ENCODE measurements at regions not wholly inside any gene's neighbourhood (a gene's known extent, or its start where the extent isn't known, plus 50 kb on each side); places are given as distances from the start of the nearest gene placed in this dataset.

DNA sequence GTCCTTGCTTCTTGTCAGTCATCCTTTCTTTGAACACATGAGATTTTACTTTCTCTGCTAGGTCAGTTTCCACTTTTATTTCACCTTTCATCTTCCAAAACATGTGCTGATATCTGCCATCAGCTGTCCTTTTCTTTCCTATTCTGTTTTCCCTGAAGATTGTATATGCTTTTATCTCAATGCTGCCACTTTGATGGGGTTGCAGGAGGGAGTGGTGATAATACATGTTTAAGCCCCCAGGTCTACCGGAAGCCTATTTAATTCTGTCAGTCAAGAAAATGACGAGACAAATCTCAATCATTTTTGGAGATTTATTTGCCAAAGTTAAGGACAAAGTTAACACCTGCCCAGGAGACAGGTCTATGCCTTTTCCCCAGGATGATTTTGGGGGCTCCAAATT, 73.8 kb downstream of the MRPL32 start:
- TF ChIP-seq, protein P1, sequence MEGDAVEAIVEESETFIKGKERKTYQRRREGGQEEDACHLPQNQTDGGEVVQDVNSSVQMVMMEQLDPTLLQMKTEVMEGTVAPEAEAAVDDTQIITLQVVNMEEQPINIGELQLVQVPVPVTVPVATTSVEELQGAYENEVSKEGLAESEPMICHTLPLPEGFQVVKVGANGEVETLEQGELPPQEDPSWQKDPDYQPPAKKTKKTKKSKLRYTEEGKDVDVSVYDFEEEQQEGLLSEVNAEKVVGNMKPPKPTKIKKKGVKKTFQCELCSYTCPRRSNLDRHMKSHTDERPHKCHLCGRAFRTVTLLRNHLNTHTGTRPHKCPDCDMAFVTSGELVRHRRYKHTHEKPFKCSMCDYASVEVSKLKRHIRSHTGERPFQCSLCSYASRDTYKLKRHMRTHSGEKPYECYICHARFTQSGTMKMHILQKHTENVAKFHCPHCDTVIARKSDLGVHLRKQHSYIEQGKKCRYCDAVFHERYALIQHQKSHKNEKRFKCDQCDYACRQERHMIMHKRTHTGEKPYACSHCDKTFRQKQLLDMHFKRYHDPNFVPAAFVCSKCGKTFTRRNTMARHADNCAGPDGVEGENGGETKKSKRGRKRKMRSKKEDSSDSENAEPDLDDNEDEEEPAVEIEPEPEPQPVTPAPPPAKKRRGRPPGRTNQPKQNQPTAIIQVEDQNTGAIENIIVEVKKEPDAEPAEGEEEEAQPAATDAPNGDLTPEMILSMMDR (conservative IDR thresholded peaks at IDR 0.05; ENCODE audit: low read length), result no peak
- no peak overlapping the region for H3K4me3 ChIP-seq (ENCODE audit: low read length)
- no peak for DNase-seq (ENCODE audit: low read depth)

DNA sequence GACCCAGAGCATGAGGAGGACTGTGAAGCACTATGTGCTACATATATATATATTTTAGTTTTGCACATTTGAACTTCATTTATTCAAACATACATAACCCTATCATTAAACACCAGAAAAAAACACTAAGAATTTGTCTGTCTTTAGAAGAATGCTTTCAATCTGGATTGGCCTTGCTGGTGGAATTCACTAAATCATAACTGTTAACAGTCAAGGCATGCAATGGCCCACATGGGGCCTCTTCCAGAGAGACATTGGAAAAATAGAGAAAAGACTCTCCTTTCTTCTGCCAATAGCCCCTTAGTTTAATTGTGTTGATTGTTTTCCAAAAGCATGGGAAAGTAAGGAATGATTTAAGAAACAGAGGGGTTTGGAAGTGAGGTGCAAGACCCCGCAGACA, 77.9 kb downstream of the MRPL32 start:
- no peak overlapping the region for H3K4me3 ChIP-seq (ENCODE audit: low read length)
- TF ChIP-seq, protein P1 (conservative IDR thresholded peaks at IDR 0.05; ENCODE audit: low read length), result no peak
- no peak for DNase-seq (ENCODE audit: low read depth)

DNA sequence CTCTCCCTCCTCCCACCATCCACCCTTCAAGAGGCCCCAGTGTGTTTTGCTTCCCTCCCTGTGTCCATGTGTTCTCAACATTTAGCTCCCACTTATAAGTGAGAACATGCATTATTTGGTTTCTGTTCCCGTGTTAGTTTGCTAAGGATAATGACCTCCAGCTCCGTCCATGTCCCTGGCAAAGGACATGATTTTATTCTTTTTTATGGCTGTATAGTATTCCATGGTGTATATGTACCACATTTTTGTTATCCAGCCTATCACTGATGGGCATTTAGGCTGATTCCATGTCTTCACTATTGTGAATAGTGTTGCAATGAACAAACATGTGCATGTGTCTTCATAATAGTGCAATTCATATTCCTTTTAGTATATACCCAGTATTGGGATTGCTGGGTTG, 79.7 kb downstream of the MRPL32 start:
- TF ChIP-seq, protein P1 (conservative IDR thresholded peaks at IDR 0.05; ENCODE audit: low read length), result no peak
- DNase-seq (ENCODE audit: low read depth), result no peak
- H3K4me3 ChIP-seq (ENCODE audit: low read length), result no peak overlapping the region

DNA sequence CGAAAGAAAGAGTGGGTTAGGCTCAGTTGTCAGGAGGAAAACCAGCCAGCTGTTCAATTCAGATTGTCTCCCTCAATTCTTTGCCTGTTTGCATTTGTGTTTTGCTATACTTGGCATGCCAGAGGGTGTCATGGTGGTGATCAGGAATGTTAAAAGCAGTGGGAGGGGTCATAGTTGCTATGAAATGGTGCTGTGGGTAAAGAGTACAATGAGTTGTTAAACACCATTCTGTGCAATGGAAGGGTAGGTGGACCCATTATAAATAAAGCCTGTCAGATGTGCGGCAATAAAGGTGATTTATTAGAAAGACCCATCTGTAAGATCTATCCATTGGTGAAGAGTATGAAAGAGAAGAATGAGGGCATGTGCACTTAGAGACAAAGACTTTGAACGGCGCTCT, 82.2 kb downstream of the MRPL32 start:
- DNase-seq (ENCODE audit: low read depth), result no peak
- H3K4me3 ChIP-seq (ENCODE audit: low read length), result no peak overlapping the region
- TF ChIP-seq, protein P1 (conservative IDR thresholded peaks at IDR 0.05; ENCODE audit: low read length), result no peak

DNA sequence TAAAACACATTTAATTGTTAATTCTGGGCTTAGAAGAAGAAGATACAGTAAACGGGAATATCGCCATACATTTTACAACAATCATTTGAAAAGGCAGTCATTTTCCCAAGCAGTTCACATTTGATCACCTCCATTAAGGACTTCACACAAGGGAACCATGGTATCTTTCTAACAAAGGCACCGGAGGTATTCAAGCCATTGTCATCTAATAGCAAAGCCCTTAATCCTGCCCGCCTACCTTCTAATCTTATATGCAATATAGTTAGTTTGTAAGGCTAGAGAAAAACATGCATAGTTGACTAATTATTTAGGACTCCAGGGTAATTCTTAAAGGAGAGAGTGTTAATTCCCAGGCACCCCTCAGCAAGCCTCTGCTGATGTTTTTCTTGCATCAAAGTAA, 83.1 kb downstream of the MRPL32 start:
- TF ChIP-seq, protein P1 (conservative IDR thresholded peaks at IDR 0.05; ENCODE audit: low read length), result no peak
- no peak for DNase-seq (ENCODE audit: low read depth)
- H3K4me3 ChIP-seq (ENCODE audit: low read length), result no peak overlapping the region

DNA sequence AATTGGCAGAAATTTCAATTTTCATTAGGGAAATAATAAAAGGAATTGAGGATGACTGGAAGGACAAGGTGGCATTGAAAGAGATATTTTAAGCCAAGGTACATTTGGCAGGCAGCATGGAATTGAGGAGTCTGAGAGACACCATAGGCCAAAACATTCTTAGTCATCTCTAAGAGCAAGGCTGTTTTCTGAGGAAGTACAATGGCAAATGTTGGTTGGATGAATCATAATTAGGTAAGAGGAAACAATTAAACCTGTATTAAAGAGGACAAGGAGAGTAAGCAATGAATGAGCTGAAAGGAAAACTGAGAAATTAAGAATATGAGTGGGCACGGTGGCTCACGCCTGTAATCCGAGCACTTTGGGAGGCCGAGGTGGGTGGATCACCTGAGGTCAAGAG, 86.3 kb downstream of the MRPL32 start:
- no peak for DNase-seq (ENCODE audit: low read depth)
- H3K4me3 ChIP-seq (ENCODE audit: low read length), result no peak overlapping the region

DNA sequence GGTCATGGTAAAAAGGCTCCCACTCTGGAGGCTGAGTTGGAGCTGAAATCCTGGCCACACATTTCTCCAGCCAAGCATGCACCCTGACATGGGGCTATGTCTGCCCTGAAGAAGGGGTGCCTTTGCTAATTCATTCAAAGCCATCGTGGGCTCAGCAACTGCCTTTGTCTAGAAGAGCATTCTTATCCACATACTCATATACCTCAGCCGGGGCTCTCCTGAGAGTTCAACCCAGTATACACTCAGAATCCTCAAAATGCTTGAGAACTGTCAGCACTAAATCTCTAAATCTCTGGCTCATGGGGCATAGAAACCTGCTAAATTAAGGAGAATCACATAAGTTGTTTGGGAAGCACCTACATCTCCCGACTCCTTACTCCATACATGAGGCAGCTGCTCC, 89.3 kb downstream of the MRPL32 start:
- H3K4me3 ChIP-seq (ENCODE audit: low read length), result no peak overlapping the region
- TF ChIP-seq, protein P1 (conservative IDR thresholded peaks at IDR 0.05; ENCODE audit: low read length), result no peak
- DNase-seq (ENCODE audit: low read depth), result no peak

More for the DNA sequence above, 86.3 kb downstream of the MRPL32 start:
- TF ChIP-seq, protein P1 (conservative IDR thresholded peaks at IDR 0.05; ENCODE audit: low read length), result no peak

Measured in AG10803 (cell line).